ENCODE measurements at regions not wholly inside any gene's neighbourhood (a gene's known extent, or its start where the extent isn't known, plus 50 kb on each side); places are given as distances from the start of the nearest gene placed in this dataset.

DNA sequence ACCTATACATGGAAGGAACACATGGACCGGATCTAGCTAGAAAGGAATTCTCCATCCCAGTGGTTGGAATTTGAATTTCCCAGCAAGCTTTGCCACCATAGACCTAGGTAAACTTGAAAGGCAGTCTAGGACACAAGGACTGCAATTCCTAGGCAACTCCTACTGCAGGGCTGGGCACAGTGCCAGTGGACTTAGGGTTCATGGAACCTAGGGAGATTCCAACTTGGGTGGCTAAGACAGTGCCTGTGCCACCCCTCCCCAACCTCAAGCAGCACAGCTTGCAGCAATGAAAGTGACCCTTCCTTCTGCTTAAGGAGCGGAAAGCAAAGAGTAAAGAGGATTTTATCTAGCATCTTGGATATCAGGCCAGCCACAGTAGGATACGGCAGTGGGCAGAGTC is 663.3 kb downstream of the ELAVL2 start:
- Mint-ChIP-seq H3K27ac (no peak overlapping the region), H3K9me3 (peaks cover 14% of the 10 kb centered on the region), H3K4me1 (ENCODE audit: low read depth) (no peaks in the 10 kb centered on the region), H3K27me3 (no peaks in the 10 kb centered on the region), H3K4me3 (no peak overlapping the region), H3K36me3 (no peaks in the 10 kb centered on the region)
- intact Hi-C loops (cut with micrococcal nuclease) = no loop called here
- CTCF ChIA-PET = no interaction called here
- POLR2A ChIA-PET = no interaction called here
- DNase-seq = no peak

- Mint-ChIP-seq H3K36me3 (no peaks in the 10 kb centered on the region), H3K4me1 (ENCODE audit: low read depth) (no peaks in the 10 kb centered on the region), H3K27me3 (no peaks in the 10 kb centered on the region), H3K27ac (no peak overlapping the region), H3K4me3 (no peak overlapping the region), H3K9me3 (peaks cover 20% of the 10 kb centered on the region)
- ChIA-PET POLR2A (no interaction called here), CTCF (no interaction called here)
- intact Hi-C loops (cut with micrococcal nuclease) = no loop called here
- no peak for DNase-seq
Observed at GRCh38 chr9:23171479-23171878, 654.6 kb downstream of the ELAVL2 start.

DNA sequence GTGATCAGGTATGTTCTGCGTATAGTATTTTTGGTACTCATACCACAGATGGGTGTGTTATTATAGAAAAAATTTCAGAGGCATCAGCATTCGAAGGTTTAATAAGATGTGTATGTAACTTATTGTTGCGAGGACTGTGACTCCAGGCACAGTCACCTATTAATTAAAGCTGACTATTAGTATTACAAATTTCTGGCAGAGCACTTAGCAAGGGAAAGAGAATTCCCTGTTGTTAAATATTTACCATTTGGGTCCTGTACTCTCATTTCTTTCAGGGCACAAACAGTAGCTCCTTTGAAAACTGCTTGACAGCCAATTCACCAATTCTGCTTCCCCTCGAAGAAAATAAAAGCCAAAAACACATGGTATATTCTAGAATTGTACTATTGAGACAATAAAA is 653.8 kb downstream of the ELAVL2 start:
- ChIA-PET CTCF (no interaction called here), POLR2A (no interaction called here)
- H3K4me1 Mint-ChIP-seq (ENCODE audit: low read depth) = no peaks in the 10 kb centered on the region
- DNase-seq = no peak
- peaks cover 21% of the 10 kb centered on the region for H3K9me3 Mint-ChIP-seq
- intact Hi-C loops (cut with micrococcal nuclease) = no loop called here
- H3K36me3 Mint-ChIP-seq = no peaks in the 10 kb centered on the region
- H3K27me3 Mint-ChIP-seq = no peaks in the 10 kb centered on the region
- no peak overlapping the region for H3K4me3 Mint-ChIP-seq
- no peak overlapping the region for H3K27ac Mint-ChIP-seq

GRCh38 chr9:23172979-23173637 is 652.9 kb downstream of the ELAVL2 start:
- H3K4me1 Mint-ChIP-seq (ENCODE audit: low read depth) = no peaks in the 10 kb centered on the region
- no peak overlapping the region for H3K27ac Mint-ChIP-seq
- ChIA-PET POLR2A (no interaction called here), CTCF (no interaction called here)
- no peaks in the 10 kb centered on the region for H3K36me3 Mint-ChIP-seq
- no peaks in the 10 kb centered on the region for H3K27me3 Mint-ChIP-seq
- no peak overlapping the region for H3K4me3 Mint-ChIP-seq
- intact Hi-C loops (cut with micrococcal nuclease) = no loop called here
- peaks cover 21% of the 10 kb centered on the region for H3K9me3 Mint-ChIP-seq
- DNase-seq = no peak

GRCh38 chr9:23194281-23194680 is 631.8 kb downstream of the ELAVL2 start:
- ChIA-PET CTCF (no interaction called here), POLR2A (no interaction called here)
- Mint-ChIP-seq H3K9me3 (peaks cover 19% of the 10 kb centered on the region), H3K27me3 (no peaks in the 10 kb centered on the region), H3K4me3 (no peak overlapping the region), H3K36me3 (no peaks in the 10 kb centered on the region), H3K4me1 (ENCODE audit: low read depth) (no peaks in the 10 kb centered on the region), H3K27ac (no peak overlapping the region)
- intact Hi-C loops (cut with micrococcal nuclease) = no loop called here
- DNase-seq = no peak

GRCh38 chr9:23215688-23216087 is 610.4 kb downstream of the ELAVL2 start:
- Mint-ChIP-seq H3K4me3 (no peak overlapping the region), H3K36me3 (no peaks in the 10 kb centered on the region), H3K27me3 (no peaks in the 10 kb centered on the region), H3K27ac (no peak overlapping the region), H3K9me3 (no peaks in the 10 kb centered on the region), H3K4me1 (ENCODE audit: low read depth) (no peaks in the 10 kb centered on the region)
- intact Hi-C loops (cut with micrococcal nuclease) = no loop called here
- ChIA-PET POLR2A (no interaction called here), CTCF (no interaction called here)
- DNase-seq = no peak

- no peak for DNase-seq
- no peaks in the 10 kb centered on the region for H3K4me1 Mint-ChIP-seq (ENCODE audit: low read depth)
- POLR2A ChIA-PET = no interaction called here
- intact Hi-C loops (cut with micrococcal nuclease) = no loop called here
- no peaks in the 10 kb centered on the region for H3K27me3 Mint-ChIP-seq
- H3K4me3 Mint-ChIP-seq = no peak overlapping the region
- peaks cover 13% of the 10 kb centered on the region for H3K9me3 Mint-ChIP-seq
- H3K27ac Mint-ChIP-seq = no peak overlapping the region
- CTCF ChIA-PET = no interaction called here
- H3K36me3 Mint-ChIP-seq = no peaks in the 10 kb centered on the region
Observed at GRCh38 chr9:23219471-23219870, 606.6 kb downstream of the ELAVL2 start.

DNA sequence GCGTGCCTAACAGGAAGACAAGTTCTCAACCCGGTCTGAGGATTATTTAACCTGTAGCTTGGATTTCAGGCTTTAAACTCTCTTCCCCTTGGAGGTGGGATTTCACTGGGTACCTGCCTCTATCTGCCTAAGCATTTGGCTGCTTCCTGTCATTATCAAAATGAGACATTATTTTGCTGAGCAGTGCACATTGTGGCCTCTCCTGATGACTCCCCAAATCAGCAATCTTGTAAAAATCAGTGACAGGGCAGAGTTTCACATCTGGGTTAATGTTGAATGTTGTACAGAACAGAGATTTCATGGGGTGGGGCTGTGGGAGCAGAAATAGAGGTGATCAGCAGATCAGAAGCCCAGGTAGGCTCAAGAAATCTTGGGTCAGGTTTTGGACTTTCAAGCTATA is 605.9 kb downstream of the ELAVL2 start:
- no peak for DNase-seq
- no peak overlapping the region for H3K4me3 Mint-ChIP-seq
- H3K4me1 Mint-ChIP-seq (ENCODE audit: low read depth) = no peaks in the 10 kb centered on the region
- H3K9me3 Mint-ChIP-seq = peaks cover 17% of the 10 kb centered on the region
- no peak overlapping the region for H3K27ac Mint-ChIP-seq
- no peaks in the 10 kb centered on the region for H3K36me3 Mint-ChIP-seq
- no peaks in the 10 kb centered on the region for H3K27me3 Mint-ChIP-seq
- intact Hi-C loops (cut with micrococcal nuclease) = no loop called here
- CTCF ChIA-PET = no interaction called here
- POLR2A ChIA-PET = no interaction called here

- Mint-ChIP-seq H3K36me3 (no peaks in the 10 kb centered on the region), H3K4me1 (ENCODE audit: low read depth) (no peaks in the 10 kb centered on the region), H3K27me3 (no peaks in the 10 kb centered on the region), H3K4me3 (no peak overlapping the region), H3K9me3 (peaks cover 21% of the 10 kb centered on the region), H3K27ac (no peak overlapping the region)
- DNase-seq = no peak
- POLR2A ChIA-PET = no interaction called here
- intact Hi-C loops (cut with micrococcal nuclease) = no loop called here
- CTCF ChIA-PET = no interaction called here
Observed at GRCh38 chr9:23220957-23221356, 605.1 kb downstream of the ELAVL2 start.

DNA sequence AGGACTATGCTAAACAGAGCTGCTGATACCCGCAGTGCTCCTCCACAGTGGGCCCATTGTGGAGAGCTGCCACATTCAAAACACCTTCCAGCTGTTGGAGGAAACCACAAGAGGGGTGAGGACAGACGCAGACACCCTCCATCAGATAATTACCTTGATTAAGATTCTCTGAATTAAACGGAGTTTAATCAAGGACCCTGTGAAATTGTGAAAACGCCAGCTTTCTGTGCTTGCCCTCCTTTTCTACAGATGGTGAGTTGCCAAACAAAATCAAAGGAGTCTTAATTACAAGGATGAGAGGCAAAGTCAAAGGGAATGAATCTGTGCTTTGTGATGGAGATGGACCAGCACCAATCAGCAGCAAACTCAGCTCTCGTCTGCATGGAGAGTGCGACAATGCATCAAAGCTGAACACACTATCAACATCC is 596.1 kb downstream of the ELAVL2 start:
- H3K36me3 Mint-ChIP-seq = no peaks in the 10 kb centered on the region
- H3K9me3 Mint-ChIP-seq = peaks cover 16% of the 10 kb centered on the region
- intact Hi-C loops (cut with micrococcal nuclease) = no loop called here
- no peaks in the 10 kb centered on the region for H3K27me3 Mint-ChIP-seq
- ChIA-PET POLR2A (no interaction called here), CTCF (no interaction called here)
- DNase-seq = no peak
- H3K4me1 Mint-ChIP-seq (ENCODE audit: low read depth) = no peaks in the 10 kb centered on the region
- no peak overlapping the region for H3K4me3 Mint-ChIP-seq
- H3K27ac Mint-ChIP-seq = no peak overlapping the region

DNA sequence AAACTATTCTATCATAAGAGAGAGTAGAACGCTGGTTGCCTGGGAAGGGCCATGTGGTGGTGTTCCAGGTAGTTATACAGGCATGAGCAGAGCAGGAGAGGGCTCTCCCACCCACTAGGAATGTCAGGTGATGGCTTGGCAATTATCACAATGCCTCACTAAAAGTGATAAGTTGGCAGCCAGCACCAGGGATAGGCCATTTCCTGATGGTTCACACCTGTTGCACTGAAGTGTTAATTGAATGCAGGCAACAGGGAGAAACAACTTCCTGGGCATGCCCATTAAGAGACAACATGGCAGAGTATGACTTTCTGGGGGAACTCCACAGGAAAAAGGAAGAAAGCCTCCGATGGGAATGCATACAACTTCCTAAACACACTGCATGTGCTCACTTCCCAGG is 593.2 kb downstream of the ELAVL2 start:
- Mint-ChIP-seq H3K36me3 (no peaks in the 10 kb centered on the region), H3K4me1 (ENCODE audit: low read depth) (no peaks in the 10 kb centered on the region), H3K4me3 (no peak overlapping the region), H3K27ac (no peak overlapping the region), H3K9me3 (peaks cover 11% of the 10 kb centered on the region), H3K27me3 (no peaks in the 10 kb centered on the region)
- DNase-seq = no peak
- ChIA-PET CTCF (no interaction called here), POLR2A (no interaction called here)
- intact Hi-C loops (cut with micrococcal nuclease) = no loop called here

GRCh38 chr9:23243523-23243922 is 582.5 kb downstream of the ELAVL2 start:
- Mint-ChIP-seq H3K4me1 (ENCODE audit: low read depth) (no peaks in the 10 kb centered on the region), H3K27me3 (no peaks in the 10 kb centered on the region), H3K27ac (no peak overlapping the region), H3K36me3 (no peaks in the 10 kb centered on the region), H3K4me3 (no peak overlapping the region), H3K9me3 (peaks cover 22% of the 10 kb centered on the region)
- ChIA-PET POLR2A (no interaction called here), CTCF (no interaction called here)
- intact Hi-C loops (cut with micrococcal nuclease) = no loop called here
- DNase-seq = no peak

DNA sequence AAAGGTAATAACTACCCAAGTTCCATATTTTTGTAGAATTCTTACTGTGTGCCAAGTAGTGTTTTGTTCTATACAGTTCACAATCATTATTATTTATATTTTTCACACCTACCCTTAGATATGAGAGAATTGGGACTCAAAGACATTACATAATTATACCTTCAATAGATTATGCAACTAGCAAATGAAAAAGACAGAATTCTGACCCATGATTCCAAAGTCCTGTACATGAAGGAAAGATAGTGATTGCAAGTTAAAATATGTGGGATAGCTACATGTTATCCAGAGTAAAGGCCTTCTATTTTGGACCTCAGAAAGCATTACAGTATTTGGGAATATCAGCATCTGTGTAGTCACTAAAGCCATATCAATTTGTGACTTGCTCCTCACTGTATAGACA is 581.0 kb downstream of the ELAVL2 start:
- Mint-ChIP-seq H3K4me3 (no peak overlapping the region), H3K27ac (no peak overlapping the region), H3K36me3 (no peaks in the 10 kb centered on the region), H3K27me3 (no peaks in the 10 kb centered on the region), H3K9me3 (peaks cover 25% of the 10 kb centered on the region), H3K4me1 (ENCODE audit: low read depth) (no peaks in the 10 kb centered on the region)
- intact Hi-C loops (cut with micrococcal nuclease) = no loop called here
- ChIA-PET POLR2A (no interaction called here), CTCF (no interaction called here)
- DNase-seq = no peak

All from activated CD4-positive, alpha-beta memory T cell treated with anti-CD3 and anti-CD28 coated beads for 36 hours (primary cell).